Peyer's patch (tissue), 4 donors: ENCODE measurements at regions not wholly inside any gene's neighbourhood (a gene's known extent, or its start where the extent isn't known, plus 50 kb on each side); places are given as distances from the start of the nearest gene placed in this dataset.
"Not testable (repeated sequence)": the region's sequence is repeated elsewhere in the genome, so short reads cannot be mapped to it uniquely, and the experiment has no call there.

Experiments used
- DNase-seq, 3 donors: peaks; one replicate each; pipeline ENCODE4 v3.0.0-alpha.2; 2017 to 2019
- H3K27ac ChIP-seq, 4 donors: fragments of 200-600 bp; sonication (generic); one replicate each; pipeline ENCODE4 v1.5.1; 2016 to 2019
- H3K27me3 ChIP-seq, 2 donors: fragments of 200-600 bp; sonication (generic); one replicate each; pipeline ENCODE4 v1.5.1; 2019
- H3K36me3 ChIP-seq, 3 donors: fragments of 200-600 bp; sonication (generic); one replicate each; pipeline ENCODE4 v1.5.1; 2016 to 2019
- H3K4me1 ChIP-seq, 4 donors: fragments of 200-600 bp; sonication (generic); one replicate each; pipeline ENCODE4 v1.5.1; 2016 to 2019
- H3K4me3 ChIP-seq, 4 donors: fragments of 200-600 bp; sonication (generic); 1 replicate in 3 of 4; 2 replicates in 1 of 4; pipeline ENCODE4 v1.5.1; 2016 to 2019; ENCODE audit warnings: mild to moderate bottlenecking in 1 of 4
- H3K9me3 ChIP-seq, 4 donors: fragments of 200-600 bp; sonication (generic); one replicate each; pipeline ENCODE4 v1.5.1; 2016 to 2019; ENCODE audit warnings: mild to moderate bottlenecking in 1 of 4
- POLR2A ChIP-seq, 2 donors: fragments of 450-650 bp; IDR thresholded peaks; one replicate each; pipeline ENCODE4 v1.5.1; 2017; ENCODE audit warnings: antibody characterized with exemption in 2 of 2, mild to moderate bottlenecking in 2 of 2, moderate library complexity in 2 of 2
- TF ChIP-seq, protein P1 (sequence below), 6 experiments: fragments of 450-650 bp in 4 of 6; fragments of 200-600 bp in 2 of 6; sonication (generic) in 1 of 6; IDR thresholded peaks; one replicate each; pipeline ENCODE4 v1.5.1; 2017 to 2019; ENCODE audit warnings: antibody characterized with exemption in 6 of 6, mild to moderate bottlenecking in 3 of 6, moderate library complexity in 1 of 6

DNA sequence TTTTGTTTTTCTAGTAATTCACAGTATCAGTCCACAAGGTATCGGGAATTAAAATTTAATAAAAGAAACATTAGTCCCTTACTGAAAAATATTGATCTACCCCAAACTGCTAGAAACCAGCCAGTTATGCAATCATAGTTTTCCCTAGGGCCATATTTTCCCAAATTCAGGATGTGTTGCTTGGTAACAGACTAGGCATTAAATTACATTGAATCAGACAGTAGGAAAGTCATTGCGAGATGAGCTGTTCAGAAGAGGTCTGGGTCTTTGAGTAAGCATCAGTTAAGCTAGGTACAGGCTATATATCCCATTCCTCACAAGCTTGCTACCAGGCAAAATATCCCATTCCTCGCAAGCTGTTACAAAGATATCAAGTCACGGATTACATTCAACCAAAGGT is 123.0 kb upstream of the CCDC150 start:
- Histone ChIP-seq H3K27ac (no peak overlapping the region), H3K4me1 (no peaks in the 10 kb centered on the region), H3K4me3 (no peak overlapping the region), H3K36me3 (no peaks in the 10 kb centered on the region), H3K9me3 (no peaks in the 10 kb centered on the region), H3K27me3 (no peaks in the 10 kb centered on the region)
- no peak for TF ChIP-seq POLR2A (IDR thresholded peaks at IDR 0.05)
- TF ChIP-seq, protein P1, sequence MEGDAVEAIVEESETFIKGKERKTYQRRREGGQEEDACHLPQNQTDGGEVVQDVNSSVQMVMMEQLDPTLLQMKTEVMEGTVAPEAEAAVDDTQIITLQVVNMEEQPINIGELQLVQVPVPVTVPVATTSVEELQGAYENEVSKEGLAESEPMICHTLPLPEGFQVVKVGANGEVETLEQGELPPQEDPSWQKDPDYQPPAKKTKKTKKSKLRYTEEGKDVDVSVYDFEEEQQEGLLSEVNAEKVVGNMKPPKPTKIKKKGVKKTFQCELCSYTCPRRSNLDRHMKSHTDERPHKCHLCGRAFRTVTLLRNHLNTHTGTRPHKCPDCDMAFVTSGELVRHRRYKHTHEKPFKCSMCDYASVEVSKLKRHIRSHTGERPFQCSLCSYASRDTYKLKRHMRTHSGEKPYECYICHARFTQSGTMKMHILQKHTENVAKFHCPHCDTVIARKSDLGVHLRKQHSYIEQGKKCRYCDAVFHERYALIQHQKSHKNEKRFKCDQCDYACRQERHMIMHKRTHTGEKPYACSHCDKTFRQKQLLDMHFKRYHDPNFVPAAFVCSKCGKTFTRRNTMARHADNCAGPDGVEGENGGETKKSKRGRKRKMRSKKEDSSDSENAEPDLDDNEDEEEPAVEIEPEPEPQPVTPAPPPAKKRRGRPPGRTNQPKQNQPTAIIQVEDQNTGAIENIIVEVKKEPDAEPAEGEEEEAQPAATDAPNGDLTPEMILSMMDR (IDR thresholded peaks at IDR 0.05) = no peak
- no peak for DNase-seq

DNA sequence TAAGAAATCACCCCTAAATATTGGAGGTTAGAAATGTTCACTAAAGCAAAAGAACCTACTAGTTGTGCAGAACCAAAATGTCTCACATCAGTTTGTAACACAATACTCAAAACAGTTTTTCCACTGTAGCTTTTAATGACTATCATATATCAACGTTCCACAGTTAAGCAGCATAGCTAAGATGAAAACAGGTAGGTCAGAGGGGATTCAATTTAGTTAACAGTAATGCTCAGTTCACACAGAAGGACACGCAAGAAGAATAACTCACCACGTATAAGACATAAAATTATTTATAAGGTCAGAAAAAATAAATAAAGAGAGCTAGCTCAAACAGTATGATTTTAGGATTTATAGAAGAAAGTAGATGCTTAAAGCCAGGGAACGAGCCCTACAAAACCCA is 118.9 kb upstream of the CCDC150 start:
- Histone ChIP-seq H3K4me3 (no peak overlapping the region), H3K4me1 (no peaks in the 10 kb centered on the region), H3K9me3 (no peaks in the 10 kb centered on the region), H3K27me3 (no peaks in the 10 kb centered on the region), H3K36me3 (no peaks in the 10 kb centered on the region), H3K27ac (no peak overlapping the region)
- TF ChIP-seq, protein P1 (IDR thresholded peaks at IDR 0.05) = no peak
- no peak for TF ChIP-seq POLR2A (IDR thresholded peaks at IDR 0.05)
- DNase-seq = no peak

DNA sequence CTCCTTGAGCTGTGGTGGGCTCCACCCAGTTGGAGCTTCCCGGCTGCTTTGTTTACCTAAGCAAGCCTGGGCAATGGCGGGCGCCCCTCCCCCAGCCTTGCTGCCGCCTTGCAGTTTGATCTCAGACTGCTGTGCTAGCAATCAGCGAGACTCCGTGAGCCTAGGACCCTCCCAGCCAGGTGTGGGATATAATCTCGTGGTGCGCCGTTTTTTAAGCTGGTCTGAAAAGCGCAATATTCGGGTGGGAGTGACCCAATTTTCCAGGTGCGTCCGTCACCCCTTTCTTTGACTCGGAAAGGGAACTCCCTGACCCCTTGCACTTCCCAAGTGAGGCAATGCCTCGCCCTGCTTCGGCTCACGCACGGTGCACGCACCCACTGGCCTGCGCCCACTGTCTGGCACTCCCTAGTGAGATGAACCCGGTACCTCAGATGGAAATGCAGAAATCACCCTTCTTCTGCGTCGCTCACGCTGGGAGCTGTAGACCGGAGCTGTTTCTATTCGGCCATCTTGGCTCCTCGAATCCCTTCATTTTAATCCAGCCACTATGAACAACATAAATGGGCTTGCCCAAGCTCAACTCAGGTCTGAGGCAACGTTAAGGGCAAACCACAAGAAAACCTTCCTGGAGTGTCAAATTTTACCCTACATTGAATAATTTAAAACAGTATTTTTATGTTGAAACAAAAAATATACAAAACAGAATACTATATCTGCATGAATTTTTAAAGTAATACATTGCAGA is 112.4 kb upstream of the CCDC150 start:
- not testable (repeated sequence) for H3K27ac ChIP-seq, DNase-seq, H3K36me3 ChIP-seq, H3K27me3 ChIP-seq, H3K4me3 ChIP-seq, H3K9me3 ChIP-seq, H3K4me1 ChIP-seq

DNA sequence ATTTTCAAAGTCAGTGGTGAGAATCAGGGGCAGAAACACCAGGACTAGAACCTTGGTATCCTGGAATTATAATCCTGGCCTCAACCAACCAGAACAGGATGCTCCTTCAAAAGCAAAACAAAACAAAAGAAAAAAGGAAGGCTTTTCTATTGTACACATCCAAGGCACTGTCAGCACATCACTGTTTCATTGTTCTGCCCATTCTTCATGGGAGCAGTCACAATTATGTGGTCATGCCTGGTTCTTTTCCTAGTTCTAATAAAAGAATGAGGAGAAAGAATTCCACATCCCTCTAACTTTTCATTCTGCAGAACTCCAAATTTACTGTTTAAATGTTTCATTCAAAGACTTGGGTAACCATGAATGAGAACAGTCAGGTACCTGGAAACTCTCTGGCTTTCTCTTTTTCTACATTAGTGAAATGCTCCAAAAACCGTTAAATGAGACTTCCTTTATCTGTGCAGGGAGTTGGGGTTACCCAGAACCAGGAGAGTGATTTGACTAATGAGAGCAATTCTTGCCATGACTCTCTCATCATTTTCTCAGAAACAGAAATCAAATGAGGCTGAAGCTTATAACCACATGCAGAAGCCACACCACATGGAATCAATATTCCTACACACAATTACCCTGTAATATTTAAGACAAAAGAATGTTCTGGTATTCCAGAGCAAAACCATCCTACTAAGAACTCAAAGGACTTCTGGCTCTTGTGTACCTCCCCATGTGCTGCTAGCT is 110.9 kb upstream of the CCDC150 start:
- Histone ChIP-seq H3K9me3 (no peaks in the 10 kb centered on the region), H3K4me1 (no peaks in the 10 kb centered on the region), H3K4me3 (no peak overlapping the region), H3K27me3 (no peaks in the 10 kb centered on the region), H3K27ac (no peak overlapping the region), H3K36me3 (no peaks in the 10 kb centered on the region)
- TF ChIP-seq POLR2A (IDR thresholded peaks at IDR 0.05) = no peak
- DNase-seq = no peak

DNA sequence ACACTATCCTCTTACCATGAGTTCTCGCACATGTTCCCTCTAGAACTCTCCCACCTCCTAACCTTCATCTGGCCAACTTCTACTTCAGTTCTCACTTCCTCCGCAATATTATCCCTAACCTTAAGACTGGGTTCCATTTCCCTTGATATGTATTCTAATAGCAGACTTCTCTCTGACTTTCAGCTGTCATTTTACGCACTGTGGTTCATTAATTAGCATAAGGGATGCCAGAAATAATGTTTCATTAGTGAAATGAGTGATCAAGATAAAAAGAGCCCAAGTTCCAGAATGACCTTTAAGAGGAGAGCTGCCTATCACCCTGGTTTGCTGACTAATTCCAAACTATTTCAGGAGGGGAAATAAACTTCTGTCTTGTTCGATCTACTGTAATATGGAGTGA is 108.6 kb upstream of the CCDC150 start:
- H3K27me3 ChIP-seq = no peaks in the 10 kb centered on the region
- TF ChIP-seq, protein P1 (IDR thresholded peaks at IDR 0.05) = no peak
- TF ChIP-seq POLR2A (IDR thresholded peaks at IDR 0.05) = no peak
- H3K36me3 ChIP-seq = no peaks in the 10 kb centered on the region
- no peak overlapping the region for H3K27ac ChIP-seq
- no peaks in the 10 kb centered on the region for H3K4me1 ChIP-seq
- DNase-seq = no peak
- no peaks in the 10 kb centered on the region for H3K9me3 ChIP-seq
- no peak overlapping the region for H3K4me3 ChIP-seq

DNA sequence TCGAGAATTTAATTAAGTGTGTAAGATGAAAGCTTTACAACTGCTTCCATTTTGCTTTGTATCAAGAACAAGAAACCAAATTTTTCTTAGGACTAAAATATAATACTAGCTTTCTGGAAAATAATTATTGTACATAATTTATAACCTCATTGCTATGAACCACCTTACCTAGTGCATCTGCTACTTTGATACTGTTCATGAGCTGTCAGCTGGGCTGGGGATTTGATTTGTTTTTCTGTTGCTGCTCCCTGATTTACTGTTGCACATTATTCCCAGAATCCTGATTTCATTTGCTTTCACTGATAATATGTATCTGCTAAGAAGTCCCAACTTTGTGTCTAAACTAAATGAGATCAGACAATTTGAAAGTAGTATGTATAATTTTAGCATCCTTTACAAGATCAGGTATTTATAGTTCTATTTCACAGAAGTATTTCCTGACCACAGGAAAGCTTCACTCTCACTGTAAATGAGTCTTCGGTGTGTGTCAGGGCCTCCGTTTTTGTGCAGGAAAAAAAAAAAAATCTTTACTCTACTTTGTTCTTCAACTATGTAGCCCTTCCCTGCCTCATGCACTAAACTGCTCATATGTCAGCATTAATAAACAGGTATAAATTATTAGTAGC is 105.6 kb upstream of the CCDC150 start:
- Histone ChIP-seq H3K36me3 (no peaks in the 10 kb centered on the region), H3K27ac (no peak overlapping the region), H3K9me3 (no peaks in the 10 kb centered on the region), H3K27me3 (no peaks in the 10 kb centered on the region), H3K4me3 (no peak overlapping the region), H3K4me1 (no peaks in the 10 kb centered on the region)
- DNase-seq = no peak
- TF ChIP-seq, protein P1 (IDR thresholded peaks at IDR 0.05) = no peak
- TF ChIP-seq POLR2A (IDR thresholded peaks at IDR 0.05) = no peak
